22Rv1 (cell line): ENCODE measurements at regions not wholly inside any gene's neighbourhood (a gene's known extent, or its start where the extent isn't known, plus 50 kb on each side); places are given as distances from the start of the nearest gene placed in this dataset.

Source experiments
- ZFX ChIP-seq: fragments of 450-650 bp; IDR thresholded peaks from 2 replicates; pipeline ENCODE4 v1.6.1; 2017; ENCODE audit warnings: antibody characterized with exemption, borderline replicate concordance
- TF ChIP-seq, protein P1 (sequence below): fragments of 450-650 bp; IDR thresholded peaks from 2 replicates; pipeline ENCODE4 v1.5.1; 2017; ENCODE audit warnings: mild to moderate bottlenecking

DNA sequence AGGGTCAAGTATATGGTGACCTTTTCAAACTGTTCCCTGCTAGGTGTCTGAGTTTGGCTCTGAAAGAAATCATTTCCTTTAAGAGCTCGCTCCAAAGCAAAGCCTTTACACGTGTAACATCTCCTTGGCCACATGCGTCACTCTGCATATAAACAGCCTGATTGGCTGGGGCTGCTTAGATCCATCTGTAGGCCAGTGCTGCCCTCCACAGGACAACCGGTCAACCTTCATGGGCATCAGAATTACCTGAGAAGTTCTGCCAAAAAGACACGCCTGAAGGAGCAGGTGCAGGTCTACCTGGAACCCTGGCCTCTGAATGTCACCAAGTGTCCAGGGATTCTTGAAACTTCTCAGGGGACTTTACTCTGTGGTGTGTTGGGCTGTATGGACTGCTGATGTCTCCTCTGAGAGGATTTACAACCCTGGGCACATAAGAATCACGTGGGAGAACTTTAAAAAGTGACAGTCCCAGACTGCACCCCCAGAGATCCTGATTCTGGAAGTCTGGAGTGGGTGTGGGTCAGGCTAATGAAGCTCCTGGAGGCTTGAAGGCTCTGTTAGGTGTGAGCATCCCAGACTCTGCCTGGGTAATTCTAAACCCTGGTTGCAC, 497.6 kb downstream of the GADD45G start:
- TF ChIP-seq, protein P1, sequence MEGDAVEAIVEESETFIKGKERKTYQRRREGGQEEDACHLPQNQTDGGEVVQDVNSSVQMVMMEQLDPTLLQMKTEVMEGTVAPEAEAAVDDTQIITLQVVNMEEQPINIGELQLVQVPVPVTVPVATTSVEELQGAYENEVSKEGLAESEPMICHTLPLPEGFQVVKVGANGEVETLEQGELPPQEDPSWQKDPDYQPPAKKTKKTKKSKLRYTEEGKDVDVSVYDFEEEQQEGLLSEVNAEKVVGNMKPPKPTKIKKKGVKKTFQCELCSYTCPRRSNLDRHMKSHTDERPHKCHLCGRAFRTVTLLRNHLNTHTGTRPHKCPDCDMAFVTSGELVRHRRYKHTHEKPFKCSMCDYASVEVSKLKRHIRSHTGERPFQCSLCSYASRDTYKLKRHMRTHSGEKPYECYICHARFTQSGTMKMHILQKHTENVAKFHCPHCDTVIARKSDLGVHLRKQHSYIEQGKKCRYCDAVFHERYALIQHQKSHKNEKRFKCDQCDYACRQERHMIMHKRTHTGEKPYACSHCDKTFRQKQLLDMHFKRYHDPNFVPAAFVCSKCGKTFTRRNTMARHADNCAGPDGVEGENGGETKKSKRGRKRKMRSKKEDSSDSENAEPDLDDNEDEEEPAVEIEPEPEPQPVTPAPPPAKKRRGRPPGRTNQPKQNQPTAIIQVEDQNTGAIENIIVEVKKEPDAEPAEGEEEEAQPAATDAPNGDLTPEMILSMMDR = peak; percentile 88
- TF ChIP-seq ZFX = no peak
